Esophagus muscularis mucosa (tissue), 3 donors: ENCODE measurements at regions not wholly inside any gene's neighbourhood (a gene's known extent, or its start where the extent isn't known, plus 50 kb on each side); places are given as distances from the start of the nearest gene placed in this dataset.

Experiments
- EP300 ChIP-seq: sonication (generic); formaldehyde crosslinking; IDR thresholded peaks from one replicate; pipeline ENCODE4 v1.6.1; 2017; ENCODE audit warnings: antibody characterized with exemption
- TF ChIP-seq, protein P1 (sequence below), 3 experiments: fragments of 200-600 bp in 2 of 3; fragments of 450-650 bp in 1 of 3; sonication (generic) in 2 of 3; IDR thresholded peaks; one replicate each; pipeline ENCODE4 v1.5.1; 2017 to 2019; ENCODE audit warnings: antibody characterized with exemption in 3 of 3, mild to moderate bottlenecking in 2 of 3, moderate library complexity in 1 of 3

DNA sequence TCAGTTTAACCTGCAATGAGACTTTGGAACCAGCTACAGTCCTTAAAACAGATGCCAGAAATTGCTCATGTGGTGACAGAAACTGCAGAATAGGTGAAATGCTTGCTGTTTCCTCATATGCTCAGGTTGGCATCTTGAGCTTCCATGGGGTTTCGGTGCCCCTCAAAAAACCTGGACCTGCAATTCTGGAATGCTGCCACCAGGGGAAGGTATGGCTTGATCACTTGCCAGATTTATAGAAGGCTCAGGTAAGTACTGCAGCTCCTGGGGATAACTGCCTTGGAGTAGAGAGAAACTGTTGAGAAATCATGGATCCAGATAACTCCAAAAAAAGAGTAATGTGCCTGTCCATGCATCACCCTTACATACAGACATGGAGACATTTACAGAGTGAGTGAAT is 113.0 kb downstream of the CTTN start:
- TF ChIP-seq, protein P1, sequence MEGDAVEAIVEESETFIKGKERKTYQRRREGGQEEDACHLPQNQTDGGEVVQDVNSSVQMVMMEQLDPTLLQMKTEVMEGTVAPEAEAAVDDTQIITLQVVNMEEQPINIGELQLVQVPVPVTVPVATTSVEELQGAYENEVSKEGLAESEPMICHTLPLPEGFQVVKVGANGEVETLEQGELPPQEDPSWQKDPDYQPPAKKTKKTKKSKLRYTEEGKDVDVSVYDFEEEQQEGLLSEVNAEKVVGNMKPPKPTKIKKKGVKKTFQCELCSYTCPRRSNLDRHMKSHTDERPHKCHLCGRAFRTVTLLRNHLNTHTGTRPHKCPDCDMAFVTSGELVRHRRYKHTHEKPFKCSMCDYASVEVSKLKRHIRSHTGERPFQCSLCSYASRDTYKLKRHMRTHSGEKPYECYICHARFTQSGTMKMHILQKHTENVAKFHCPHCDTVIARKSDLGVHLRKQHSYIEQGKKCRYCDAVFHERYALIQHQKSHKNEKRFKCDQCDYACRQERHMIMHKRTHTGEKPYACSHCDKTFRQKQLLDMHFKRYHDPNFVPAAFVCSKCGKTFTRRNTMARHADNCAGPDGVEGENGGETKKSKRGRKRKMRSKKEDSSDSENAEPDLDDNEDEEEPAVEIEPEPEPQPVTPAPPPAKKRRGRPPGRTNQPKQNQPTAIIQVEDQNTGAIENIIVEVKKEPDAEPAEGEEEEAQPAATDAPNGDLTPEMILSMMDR (IDR thresholded peaks at IDR 0.05), result no peak
- TF ChIP-seq EP300, result no peak
